ENCODE measurements at regions not wholly inside any gene's neighbourhood (a gene's known extent, or its start where the extent isn't known, plus 50 kb on each side); places are given as distances from the start of the nearest gene placed in this dataset.

GRCh38 chr1:82934074-82934473 lies 1064.9 kb downstream of the TTLL7 start:
- Mint-ChIP-seq H3K27ac (ENCODE audit: unreplicated experiment) (no peak overlapping the region), H3K4me3 (ENCODE audit: low read depth, unreplicated experiment) (no peak overlapping the region), H3K4me1 (ENCODE audit: low read depth, unreplicated experiment) (no peaks in the 10 kb centered on the region), H3K27me3 (ENCODE audit: unreplicated experiment) (no peaks in the 10 kb centered on the region), H3K36me3 (ENCODE audit: insufficient read depth, unreplicated experiment) (no peaks in the 10 kb centered on the region), H3K9me3 (ENCODE audit: low read depth, unreplicated experiment) (peaks cover 13% of the 10 kb centered on the region)
- intact Hi-C loops (cut with micrococcal nuclease; ENCODE audit: unreplicated experiment) = loop anchor here (10.0 kb wide), 1 partner anchor 61 kb away; no protein-coding TSS in a partner anchor
- TF ChIP-seq, protein P1, sequence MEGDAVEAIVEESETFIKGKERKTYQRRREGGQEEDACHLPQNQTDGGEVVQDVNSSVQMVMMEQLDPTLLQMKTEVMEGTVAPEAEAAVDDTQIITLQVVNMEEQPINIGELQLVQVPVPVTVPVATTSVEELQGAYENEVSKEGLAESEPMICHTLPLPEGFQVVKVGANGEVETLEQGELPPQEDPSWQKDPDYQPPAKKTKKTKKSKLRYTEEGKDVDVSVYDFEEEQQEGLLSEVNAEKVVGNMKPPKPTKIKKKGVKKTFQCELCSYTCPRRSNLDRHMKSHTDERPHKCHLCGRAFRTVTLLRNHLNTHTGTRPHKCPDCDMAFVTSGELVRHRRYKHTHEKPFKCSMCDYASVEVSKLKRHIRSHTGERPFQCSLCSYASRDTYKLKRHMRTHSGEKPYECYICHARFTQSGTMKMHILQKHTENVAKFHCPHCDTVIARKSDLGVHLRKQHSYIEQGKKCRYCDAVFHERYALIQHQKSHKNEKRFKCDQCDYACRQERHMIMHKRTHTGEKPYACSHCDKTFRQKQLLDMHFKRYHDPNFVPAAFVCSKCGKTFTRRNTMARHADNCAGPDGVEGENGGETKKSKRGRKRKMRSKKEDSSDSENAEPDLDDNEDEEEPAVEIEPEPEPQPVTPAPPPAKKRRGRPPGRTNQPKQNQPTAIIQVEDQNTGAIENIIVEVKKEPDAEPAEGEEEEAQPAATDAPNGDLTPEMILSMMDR (IDR thresholded peaks at IDR 0.05; ENCODE audit: unreplicated experiment) = no peak
- CTCF ChIA-PET = no interaction called here
- no TSS peak for BruUV-seq (replicated peaks)
- DNase-seq = no peak

DNA sequence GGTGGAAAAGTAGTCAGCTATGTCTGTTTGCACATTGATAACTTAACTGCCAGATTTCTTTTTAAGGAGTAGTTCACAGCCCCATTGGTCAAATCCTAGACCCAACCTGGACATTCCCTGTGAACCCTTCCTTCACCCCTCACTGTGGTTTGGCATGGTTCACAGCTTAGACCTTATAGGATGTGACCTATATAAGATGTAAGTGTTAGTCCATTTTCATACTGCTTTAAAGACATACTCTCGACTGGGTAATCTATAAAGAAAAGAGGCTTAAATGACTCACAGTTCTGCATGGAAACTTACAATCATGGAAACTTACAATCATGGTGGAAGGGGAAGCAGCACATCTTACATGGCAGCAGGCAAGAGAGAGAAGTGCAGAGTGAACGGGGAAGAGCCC lies 1066.2 kb downstream of the TTLL7 start:
- no peak overlapping the region for H3K4me3 Mint-ChIP-seq (ENCODE audit: low read depth, unreplicated experiment)
- intact Hi-C loops (cut with micrococcal nuclease; ENCODE audit: unreplicated experiment) = loop anchor here (10.0 kb wide), 1 partner anchor 62 kb away; no protein-coding TSS in a partner anchor
- no peak for DNase-seq
- no peaks in the 10 kb centered on the region for H3K36me3 Mint-ChIP-seq (ENCODE audit: insufficient read depth, unreplicated experiment)
- H3K4me1 Mint-ChIP-seq (ENCODE audit: low read depth, unreplicated experiment) = no peaks in the 10 kb centered on the region
- H3K27ac Mint-ChIP-seq (ENCODE audit: unreplicated experiment) = no peak overlapping the region
- no peaks in the 10 kb centered on the region for H3K27me3 Mint-ChIP-seq (ENCODE audit: unreplicated experiment)
- TF ChIP-seq, protein P1 (IDR thresholded peaks at IDR 0.05; ENCODE audit: unreplicated experiment) = no peak
- no TSS peak for BruUV-seq (replicated peaks)
- CTCF ChIA-PET = interaction anchor here (0.6 kb wide), 1 partner anchor 1317 kb away, joined by 4 read pairs; no protein-coding TSS in a partner anchor
- H3K9me3 Mint-ChIP-seq (ENCODE audit: low read depth, unreplicated experiment) = peaks cover 10% of the 10 kb centered on the region

DNA sequence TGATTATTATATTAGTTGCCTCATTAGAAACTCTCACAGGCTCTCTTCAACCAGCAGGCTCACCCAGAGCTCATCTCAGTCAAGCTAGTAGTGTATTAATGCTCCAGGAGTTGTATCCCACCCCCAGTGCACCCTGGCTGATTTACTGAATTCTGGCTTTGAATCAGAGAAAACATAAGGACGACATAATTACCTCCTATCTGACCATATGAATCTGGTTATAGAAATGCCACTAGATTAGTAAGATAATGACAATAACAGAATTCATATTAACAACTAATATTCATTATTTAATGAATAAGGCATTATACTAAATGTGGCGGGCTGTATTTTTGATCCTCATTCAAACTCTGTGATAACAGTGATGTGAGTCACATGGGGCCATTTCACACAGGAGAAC lies 1066.7 kb downstream of the TTLL7 start:
- intact Hi-C loops (cut with micrococcal nuclease; ENCODE audit: unreplicated experiment) = loop anchor here (10.0 kb wide), 1 partner anchor 63 kb away; no protein-coding TSS in a partner anchor
- Mint-ChIP-seq H3K27me3 (ENCODE audit: unreplicated experiment) (no peaks in the 10 kb centered on the region), H3K36me3 (ENCODE audit: insufficient read depth, unreplicated experiment) (no peaks in the 10 kb centered on the region), H3K9me3 (ENCODE audit: low read depth, unreplicated experiment) (peaks cover 10% of the 10 kb centered on the region), H3K4me3 (ENCODE audit: low read depth, unreplicated experiment) (no peak overlapping the region), H3K4me1 (ENCODE audit: low read depth, unreplicated experiment) (no peaks in the 10 kb centered on the region), H3K27ac (ENCODE audit: unreplicated experiment) (no peak overlapping the region)
- TF ChIP-seq, protein P1 (IDR thresholded peaks at IDR 0.05; ENCODE audit: unreplicated experiment) = no peak
- CTCF ChIA-PET = interaction anchor here (0.6 kb wide), 1 partner anchor 1317 kb away, joined by 4 read pairs; no protein-coding TSS in a partner anchor
- BruUV-seq (replicated peaks) = no TSS peak
- DNase-seq = no peak

DNA sequence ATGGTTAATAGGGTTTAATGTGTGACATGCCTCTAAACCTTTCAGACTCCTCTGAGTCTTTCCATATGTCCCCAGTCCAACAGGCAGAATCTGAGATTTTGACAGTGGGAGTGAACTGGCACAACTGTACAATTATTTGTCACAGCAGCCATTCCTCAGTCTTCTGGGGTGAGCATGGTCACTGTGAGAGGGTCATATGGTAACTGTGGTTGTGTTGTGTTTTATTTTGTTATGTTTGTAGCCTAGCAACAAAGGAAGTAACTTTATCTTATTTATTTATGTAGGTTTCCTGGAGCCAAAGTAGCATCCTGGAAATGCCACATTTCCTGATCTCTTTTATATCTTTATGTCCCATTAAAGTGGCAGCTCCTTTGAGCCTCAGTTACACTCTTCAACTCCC lies 1067.9 kb downstream of the TTLL7 start:
- CTCF ChIA-PET = interaction anchor here (0.7 kb wide), 1 partner anchor 1704 kb away, joined by 10 read pairs; no protein-coding TSS in a partner anchor
- no peak for DNase-seq
- H3K9me3 Mint-ChIP-seq (ENCODE audit: low read depth, unreplicated experiment) = peaks cover 7% of the 10 kb centered on the region
- H3K36me3 Mint-ChIP-seq (ENCODE audit: insufficient read depth, unreplicated experiment) = no peaks in the 10 kb centered on the region
- H3K27me3 Mint-ChIP-seq (ENCODE audit: unreplicated experiment) = no peaks in the 10 kb centered on the region
- H3K4me3 Mint-ChIP-seq (ENCODE audit: low read depth, unreplicated experiment) = no peak overlapping the region
- BruUV-seq (replicated peaks) = no TSS peak
- no peaks in the 10 kb centered on the region for H3K4me1 Mint-ChIP-seq (ENCODE audit: low read depth, unreplicated experiment)
- H3K27ac Mint-ChIP-seq (ENCODE audit: unreplicated experiment) = no peak overlapping the region
- TF ChIP-seq, protein P1 (IDR thresholded peaks at IDR 0.05; ENCODE audit: unreplicated experiment) = no peak
- intact Hi-C loops (cut with micrococcal nuclease; ENCODE audit: unreplicated experiment) = loop anchor here (10.0 kb wide), 1 partner anchor 64 kb away; no protein-coding TSS in a partner anchor
